T1000 (cell line): ENCODE measurements at regions not wholly inside any gene's neighbourhood (a gene's known extent, or its start where the extent isn't known, plus 50 kb on each side); places are given as distances from the start of the nearest gene placed in this dataset.
"Not testable (repeated sequence)": the region's sequence is repeated elsewhere in the genome, so short reads cannot be mapped to it uniquely, and the experiment has no call there.

Source experiments
- DNase-seq: peaks from one replicate; lab custom pipeline; 2025; ENCODE audit warnings: mixed read lengths; lab: John Stamatoyannopoulos, UW

GRCh38 chr4:187332141-187332540 is 608.5 kb upstream of the FAT1 start:
- DNase-seq: no peak

GRCh38 chr4:187333151-187333550 is 609.5 kb upstream of the FAT1 start:
- no peak for DNase-seq

GRCh38 chr4:187335339-187335738 is 611.7 kb upstream of the FAT1 start:
- DNase-seq: no peak

GRCh38 chr4:187354740-187355139 is 631.1 kb upstream of the FAT1 start:
- DNase-seq: no peak

- no peak for DNase-seq
Observed at GRCh38 chr4:187357045-187357643, 633.5 kb upstream of the FAT1 start.

- no peak for DNase-seq
Observed at GRCh38 chr4:187357821-187358220, 634.2 kb upstream of the FAT1 start.

GRCh38 chr4:187362937-187363857 is 632.4 kb upstream of the ZFP42 start:
- no peak for DNase-seq

GRCh38 chr4:187364401-187364800 is 631.2 kb upstream of the ZFP42 start:
- no peak for DNase-seq

GRCh38 chr4:187364851-187365250 is 630.7 kb upstream of the ZFP42 start:
- no peak for DNase-seq

GRCh38 chr4:187366530-187366929 is 629.0 kb upstream of the ZFP42 start:
- DNase-seq: no peak

GRCh38 chr4:187370918-187371317 is 624.7 kb upstream of the ZFP42 start:
- DNase-seq: no peak

GRCh38 chr4:187378441-187378840 is 617.1 kb upstream of the ZFP42 start:
- no peak for DNase-seq

GRCh38 chr4:187380181-187380581 is 615.4 kb upstream of the ZFP42 start:
- DNase-seq: no peak

GRCh38 chr4:187383181-187383580 is 612.4 kb upstream of the ZFP42 start:
- no peak for DNase-seq

GRCh38 chr4:187387739-187388138 is 607.8 kb upstream of the ZFP42 start:
- DNase-seq: no peak

- no peak for DNase-seq
Observed at GRCh38 chr4:187389420-187389819, 606.2 kb upstream of the ZFP42 start.

GRCh38 chr4:187390646-187391045 is 604.9 kb upstream of the ZFP42 start:
- DNase-seq: no peak

GRCh38 chr4:187393531-187394344 is 601.8 kb upstream of the ZFP42 start:
- DNase-seq: no peak

GRCh38 chr4:187396106-187396505 is 599.5 kb upstream of the ZFP42 start:
- DNase-seq: no peak

- DNase-seq: not testable (repeated sequence)
Observed at GRCh38 chr4:187408447-187408846, 587.1 kb upstream of the ZFP42 start.

- no peak for DNase-seq
Observed at GRCh38 chr4:187413564-187414358, 581.8 kb upstream of the ZFP42 start.

GRCh38 chr4:187414716-187415115 is 580.9 kb upstream of the ZFP42 start:
- DNase-seq: no peak
